OCI-LY7 (cell line): ENCODE measurements at regions not wholly inside any gene's neighbourhood (a gene's known extent, or its start where the extent isn't known, plus 50 kb on each side); places are given as distances from the start of the nearest gene placed in this dataset.

Source experiments
- BruUV-seq: library from RNA; stranded (reverse); fragments of 400-500 nt; replicated peaks from 2 replicates; lab custom pipeline; 2021; lab: Mats Ljungman, UMichigan
- CTCF ChIA-PET: fragments of 300-600 bp; sonication (Branson Sonifier 250); formaldehyde crosslinking; loops from one replicate; lab custom pipeline; 2022; ENCODE audit warnings: antibody characterized with exemption; ENCODE audit not compliant: unreplicated experiment; lab: Charles Lee
- POLR2A ChIA-PET: fragments of 300-600 bp; sonication (Branson Sonifier 250); formaldehyde crosslinking; loops from one replicate; lab custom pipeline; 2022; ENCODE audit warnings: antibody characterized with exemption; lab: Charles Lee
- DNase-seq: peaks from one replicate; pipeline ENCODE4 v3.0.0-alpha.2; 2015; ENCODE audit warnings: low spot score
- H2AFZ ChIP-seq: fragments of 200-600 bp; sonication (generic), shearing (Covaris generic); 2 replicates; pipeline ENCODE4 v1.6.1; 2014; ENCODE audit warnings: mild to moderate bottlenecking, antibody characterized with exemption, low read length, moderate library complexity
- H3K27ac ChIP-seq: fragments of 200-600 bp; sonication (generic); 2 replicates; pipeline ENCODE4 v1.5.1; 2014; ENCODE audit warnings: mixed run types, low read depth, mild to moderate bottlenecking, moderate library complexity, low read length, inconsistent platforms; ENCODE audit not compliant: poor library complexity, severe bottlenecking
- H3K36me3 ChIP-seq: fragments of 200-600 bp; sonication (generic); 2 replicates; pipeline ENCODE4 v1.6.1; 2014; ENCODE audit warnings: mild to moderate bottlenecking, antibody characterized with exemption, low read length, moderate library complexity, mixed read lengths; ENCODE audit not compliant: insufficient read depth
- H3K4me1 ChIP-seq: fragments of 200-600 bp; sonication (generic); 2 replicates; pipeline ENCODE4 v1.5.1; 2014; ENCODE audit warnings: mild to moderate bottlenecking, low read length; ENCODE audit not compliant: insufficient read depth, poor library complexity, severe bottlenecking
- H3K4me2 ChIP-seq: fragments of 200-600 bp; sonication (generic); 2 replicates; pipeline ENCODE4 v1.6.1; 2014; ENCODE audit warnings: mild to moderate bottlenecking, low read length
- H3K4me3 ChIP-seq: fragments of 200-600 bp; sonication (generic); 2 replicates; pipeline ENCODE4 v1.5.1; 2014; ENCODE audit warnings: mild to moderate bottlenecking, low read depth, low read length; ENCODE audit not compliant: poor library complexity, severe bottlenecking
- H3K79me2 ChIP-seq: fragments of 200-600 bp; sonication (generic); 2 replicates; pipeline ENCODE4 v1.6.1; 2016; ENCODE audit warnings: low read depth, mild to moderate bottlenecking, low read length, moderate library complexity, mixed read lengths; ENCODE audit not compliant: insufficient read depth
- H3K9me2 ChIP-seq: fragments of 200-600 bp; sonication (generic); 2 replicates; pipeline ENCODE4 v1.6.1; 2016; ENCODE audit warnings: mild to moderate bottlenecking, low read length, mixed read lengths; ENCODE audit not compliant: insufficient read depth
- H3K9me3 ChIP-seq: fragments of 200-600 bp; sonication (generic); 2 replicates; pipeline ENCODE4 v1.6.1; 2014; ENCODE audit warnings: mild to moderate bottlenecking, mixed run types, low read length, mixed read lengths
- H4K20me1 ChIP-seq: fragments of 200-600 bp; sonication (generic); 2 replicates; pipeline ENCODE4 v1.6.1; 2014; ENCODE audit warnings: mild to moderate bottlenecking, antibody characterized with exemption, low read length, moderate library complexity, mixed read lengths; ENCODE audit not compliant: insufficient read depth
- EZH2phosphoT487 ChIP-seq: fragments of 200-600 bp; sonication (generic); IDR thresholded peaks from 2 replicates; pipeline ENCODE4 v1.6.1; 2018; ENCODE audit warnings: low read depth, borderline replicate concordance, mild to moderate bottlenecking, mixed run types, antibody characterized with exemption, low read length, moderate library complexity, mixed read lengths
- intact Hi-C: fragments of 100-400 bp; cut with micrococcal nuclease; formaldehyde crosslinking; loops from one replicate; pipeline ENCODE4 v1.10.0; 2022; ENCODE audit not compliant: unreplicated experiment
- TF ChIP-seq, protein P1 (sequence below): fragments of 200-600 bp; sonication (generic); conservative IDR thresholded peaks from 2 replicates; pipeline ENCODE4 v1.5.1; 2014; ENCODE audit warnings: mild to moderate bottlenecking, antibody characterized with exemption, low read length, moderate library complexity, mixed read lengths

DNA sequence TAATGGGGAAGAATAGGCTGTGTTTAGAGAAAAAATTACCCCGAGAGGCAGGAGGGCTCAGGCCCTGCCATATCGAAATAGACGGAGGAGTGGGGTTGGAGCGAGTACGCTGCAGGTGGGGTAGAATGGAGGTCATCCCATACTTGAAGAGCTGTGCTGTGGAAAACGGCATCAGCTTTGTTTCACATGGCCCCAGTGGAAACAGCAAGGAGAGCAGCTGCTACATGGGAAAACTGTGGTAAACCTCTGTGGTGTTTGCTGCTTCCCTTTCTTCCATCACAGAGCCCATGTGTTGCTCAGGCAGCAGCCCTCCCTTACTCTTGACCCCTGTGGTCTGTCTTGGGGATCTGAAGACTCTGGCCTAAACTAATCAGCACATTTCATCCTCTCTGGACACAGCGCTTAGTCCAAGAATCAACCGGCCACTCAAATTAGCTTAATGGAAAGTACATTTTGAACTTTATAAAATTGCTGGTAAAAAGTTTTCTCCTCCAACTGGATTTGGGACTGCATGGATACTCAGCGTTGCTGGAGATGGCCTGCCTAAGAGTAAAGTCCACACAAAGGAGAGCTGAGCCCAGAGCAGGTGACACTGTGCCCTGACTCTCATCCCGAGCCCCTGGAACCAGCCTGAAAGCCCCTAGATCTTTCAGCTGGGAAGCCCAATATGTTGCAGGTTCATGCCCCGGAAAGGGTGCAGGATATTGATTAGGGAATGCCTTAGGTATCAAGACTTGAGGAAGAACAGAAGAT is 127.1 kb upstream of the GADD45A start:
- no peaks in the 10 kb centered on the region for H4K20me1 ChIP-seq
- H3K27ac ChIP-seq = no peak overlapping the region
- no peak for TF ChIP-seq EZH2phosphoT487
- TF ChIP-seq, protein P1, sequence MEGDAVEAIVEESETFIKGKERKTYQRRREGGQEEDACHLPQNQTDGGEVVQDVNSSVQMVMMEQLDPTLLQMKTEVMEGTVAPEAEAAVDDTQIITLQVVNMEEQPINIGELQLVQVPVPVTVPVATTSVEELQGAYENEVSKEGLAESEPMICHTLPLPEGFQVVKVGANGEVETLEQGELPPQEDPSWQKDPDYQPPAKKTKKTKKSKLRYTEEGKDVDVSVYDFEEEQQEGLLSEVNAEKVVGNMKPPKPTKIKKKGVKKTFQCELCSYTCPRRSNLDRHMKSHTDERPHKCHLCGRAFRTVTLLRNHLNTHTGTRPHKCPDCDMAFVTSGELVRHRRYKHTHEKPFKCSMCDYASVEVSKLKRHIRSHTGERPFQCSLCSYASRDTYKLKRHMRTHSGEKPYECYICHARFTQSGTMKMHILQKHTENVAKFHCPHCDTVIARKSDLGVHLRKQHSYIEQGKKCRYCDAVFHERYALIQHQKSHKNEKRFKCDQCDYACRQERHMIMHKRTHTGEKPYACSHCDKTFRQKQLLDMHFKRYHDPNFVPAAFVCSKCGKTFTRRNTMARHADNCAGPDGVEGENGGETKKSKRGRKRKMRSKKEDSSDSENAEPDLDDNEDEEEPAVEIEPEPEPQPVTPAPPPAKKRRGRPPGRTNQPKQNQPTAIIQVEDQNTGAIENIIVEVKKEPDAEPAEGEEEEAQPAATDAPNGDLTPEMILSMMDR = no peak
- H3K4me2 ChIP-seq = no peak overlapping the region
- intact Hi-C loops = no loop called here
- DNase-seq = no peak
- H3K9me2 ChIP-seq = no peaks in the 10 kb centered on the region
- H3K4me3 ChIP-seq = no peak overlapping the region
- ChIA-PET POLR2A (interaction anchor here (0.5 to 1.4 kb wide), 9 partner anchors 12 to 630 kb away, joined by 3 to 6 read pairs (median 3); no protein-coding TSS in a partner anchor), CTCF (interaction anchor here (3.4 kb wide), 1 partner anchor 202 kb away, joined by 10 read pairs; no protein-coding TSS in a partner anchor)
- H3K79me2 ChIP-seq = no peaks in the 10 kb centered on the region
- peaks cover 4% of the 10 kb centered on the region for H3K4me1 ChIP-seq
- no TSS peak for BruUV-seq
- H2AFZ ChIP-seq = no peak overlapping the region
- H3K36me3 ChIP-seq = no peaks in the 10 kb centered on the region
- H3K9me3 ChIP-seq = no peaks in the 10 kb centered on the region

DNA sequence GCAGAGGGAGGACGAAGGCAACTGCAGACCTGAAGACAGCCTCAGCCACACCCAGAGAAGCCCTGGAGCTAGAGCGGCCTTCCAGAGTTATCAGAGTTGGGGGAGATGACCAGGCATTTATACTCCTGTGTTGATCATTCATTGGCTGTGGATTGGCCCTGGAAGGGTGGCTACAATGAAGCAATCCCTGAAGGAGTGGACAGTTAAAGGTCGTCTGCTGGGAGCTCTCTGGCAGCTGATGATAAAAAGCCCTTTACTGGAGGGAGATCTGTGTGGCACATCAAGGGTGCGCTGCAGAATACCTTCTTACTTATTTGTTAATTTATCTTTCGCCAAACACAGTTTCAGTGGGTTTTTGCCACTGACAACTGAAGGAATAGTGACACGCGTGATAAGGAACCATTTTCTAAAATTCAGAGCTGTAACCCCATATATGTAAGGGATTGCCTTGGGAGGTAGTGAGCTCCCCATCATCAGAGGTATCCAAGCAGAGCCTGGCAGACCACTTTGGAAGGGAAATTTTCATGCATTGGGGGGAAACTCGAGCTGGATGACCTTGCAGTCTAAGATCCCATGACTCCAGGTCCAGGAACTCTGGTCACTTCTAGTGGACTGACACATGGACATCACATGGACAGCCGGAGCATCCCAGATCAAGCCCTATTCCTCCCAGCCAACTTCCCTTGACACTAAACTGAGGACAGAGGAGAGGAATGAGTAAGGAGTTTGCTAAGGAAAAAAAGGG is 126.4 kb upstream of the GADD45A start:
- Histone ChIP-seq H2AFZ (no peak overlapping the region), H3K4me2 (no peak overlapping the region), H3K9me3 (no peaks in the 10 kb centered on the region), H3K36me3 (no peaks in the 10 kb centered on the region), H3K27ac (no peak overlapping the region), H3K9me2 (no peaks in the 10 kb centered on the region), H3K4me3 (no peak overlapping the region), H3K79me2 (no peaks in the 10 kb centered on the region), H3K4me1 (peaks cover 4% of the 10 kb centered on the region), H4K20me1 (no peaks in the 10 kb centered on the region)
- BruUV-seq = no TSS peak
- intact Hi-C loops = no loop called here
- TF ChIP-seq, protein P1 = no peak
- TF ChIP-seq EZH2phosphoT487 = no peak
- CTCF ChIA-PET = interaction anchor here (3.4 kb wide), 1 partner anchor 202 kb away, joined by 10 read pairs; no protein-coding TSS in a partner anchor
- no peak for DNase-seq
- POLR2A ChIA-PET = interaction anchor here (0.7 to 1.4 kb wide), 5 partner anchors 12 to 199 kb away, joined by 3 to 4 read pairs (median 3); partner anchors contain the start of gene GADD45A
